ENCODE measurements at regions not wholly inside any gene's neighbourhood (a gene's known extent, or its start where the extent isn't known, plus 50 kb on each side); places are given as distances from the start of the nearest gene placed in this dataset.

GRCh38 chr22:26927821-26928220 lies 270.4 kb downstream of the MIAT start:
- H3K4me3 ChIP-seq (ENCODE audit: low read length), result no peak overlapping the region
- no peak for TF ChIP-seq CTCF (IDR thresholded peaks at IDR 0.05; ENCODE audit: low read length)
- no peak for TF ChIP-seq EZH2 (optimal IDR thresholded peaks at IDR 0.05; ENCODE audit: low read depth, low read length)
- TF ChIP-seq EZH2phosphoT487 (IDR thresholded peaks at IDR 0.05; ENCODE audit: low read length), result no peak

GRCh38 chr22:26931471-26931870 lies 274.1 kb downstream of the MIAT start:
- Histone ChIP-seq H3K27me3 (replicated peaks; ENCODE audit: insufficient read depth, low read length) (peaks cover 21% of the 10 kb centered on the region), H3K4me1 (ENCODE audit: low read length) (no peaks in the 10 kb centered on the region), H3F3A (ENCODE audit: insufficient read depth, low read length) (no peaks in the 10 kb centered on the region), H3K27ac (ENCODE audit: low read length) (no peak overlapping the region), H3K9me2 (replicated peaks; ENCODE audit: insufficient read depth, low read length) (no peaks in the 10 kb centered on the region), H3K9me3 (replicated peaks; ENCODE audit: insufficient read depth, low read length) (no peaks in the 10 kb centered on the region), H3K4me2 (ENCODE audit: low read depth, low read length) (no peak overlapping the region), H4K20me1 (ENCODE audit: insufficient read depth, low read length) (no peaks in the 10 kb centered on the region), H3K9ac (ENCODE audit: low read length) (no peak overlapping the region), H3K79me2 (ENCODE audit: low read length) (no peaks in the 10 kb centered on the region), H3K36me3 (replicated peaks; ENCODE audit: insufficient read depth, low read length) (no peaks in the 10 kb centered on the region), H3K4me3 (ENCODE audit: low read length) (no peak overlapping the region), H2AFZ (ENCODE audit: low read length) (no peak overlapping the region)
- TF ChIP-seq EZH2 (optimal IDR thresholded peaks at IDR 0.05; ENCODE audit: low read depth, low read length), result no peak
- no peak for DNase-seq

More at GRCh38 chr22:26927821-26928220, 270.4 kb downstream of the MIAT start:
- Histone ChIP-seq H3K79me2 (ENCODE audit: low read length) (no peaks in the 10 kb centered on the region), H3K9me3 (replicated peaks; ENCODE audit: insufficient read depth, low read length) (no peaks in the 10 kb centered on the region), H2AFZ (ENCODE audit: low read length) (no peak overlapping the region), H3K27ac (ENCODE audit: low read length) (no peak overlapping the region), H3F3A (ENCODE audit: insufficient read depth, low read length) (no peaks in the 10 kb centered on the region), H3K4me1 (ENCODE audit: low read length) (no peaks in the 10 kb centered on the region), H3K36me3 (replicated peaks; ENCODE audit: insufficient read depth, low read length) (no peaks in the 10 kb centered on the region), H4K20me1 (ENCODE audit: insufficient read depth, low read length) (no peaks in the 10 kb centered on the region), H3K27me3 (replicated peaks; ENCODE audit: insufficient read depth, low read length) (peaks cover 29% of the 10 kb centered on the region), H3K9ac (ENCODE audit: low read length) (no peak overlapping the region), H3K4me2 (ENCODE audit: low read depth, low read length) (no peak overlapping the region), H3K9me2 (replicated peaks; ENCODE audit: insufficient read depth, low read length) (no peaks in the 10 kb centered on the region)
- DNase-seq, result no peak

GRCh38 chr22:26933105-26933590 lies 275.8 kb downstream of the MIAT start:
- Histone ChIP-seq H3K4me1 (ENCODE audit: low read length) (no peaks in the 10 kb centered on the region), H3K9me3 (replicated peaks; ENCODE audit: insufficient read depth, low read length) (no peaks in the 10 kb centered on the region), H4K20me1 (ENCODE audit: insufficient read depth, low read length) (no peaks in the 10 kb centered on the region), H3K4me3 (ENCODE audit: low read length) (no peak overlapping the region), H3K36me3 (replicated peaks; ENCODE audit: insufficient read depth, low read length) (no peaks in the 10 kb centered on the region), H3F3A (ENCODE audit: insufficient read depth, low read length) (no peaks in the 10 kb centered on the region), H3K4me2 (ENCODE audit: low read depth, low read length) (no peak overlapping the region), H2AFZ (ENCODE audit: low read length) (no peak overlapping the region), H3K79me2 (ENCODE audit: low read length) (no peaks in the 10 kb centered on the region), H3K27ac (ENCODE audit: low read length) (no peak overlapping the region), H3K9me2 (replicated peaks; ENCODE audit: insufficient read depth, low read length) (no peaks in the 10 kb centered on the region), H3K9ac (ENCODE audit: low read length) (no peak overlapping the region), H3K27me3 (replicated peaks; ENCODE audit: insufficient read depth, low read length) (0 out of 2 replicates have a peak, but pooled peaks cover 9% of the 10 kb centered on the region)
- DNase-seq, result no peak
- no peak for TF ChIP-seq EZH2phosphoT487 (IDR thresholded peaks at IDR 0.05; ENCODE audit: low read length)
- no peak for TF ChIP-seq CTCF (IDR thresholded peaks at IDR 0.05; ENCODE audit: low read length)
- no peak for TF ChIP-seq EZH2 (optimal IDR thresholded peaks at IDR 0.05; ENCODE audit: low read depth, low read length)

GRCh38 chr22:26937213-26937612 lies 279.8 kb downstream of the MIAT start:
- Histone ChIP-seq H3K4me1 (ENCODE audit: low read length) (no peaks in the 10 kb centered on the region), H3K9me3 (replicated peaks; ENCODE audit: insufficient read depth, low read length) (no peaks in the 10 kb centered on the region), H4K20me1 (ENCODE audit: insufficient read depth, low read length) (no peaks in the 10 kb centered on the region), H3K79me2 (ENCODE audit: low read length) (no peaks in the 10 kb centered on the region), H3K4me2 (ENCODE audit: low read depth, low read length) (no peak overlapping the region), H3K9me2 (replicated peaks; ENCODE audit: insufficient read depth, low read length) (no peaks in the 10 kb centered on the region), H2AFZ (ENCODE audit: low read length) (no peak overlapping the region), H3K4me3 (ENCODE audit: low read length) (no peak overlapping the region), H3K27me3 (replicated peaks; ENCODE audit: insufficient read depth, low read length) (peaks cover 11% of the 10 kb centered on the region; the same call in 1 of the 2 replicates), H3K27ac (ENCODE audit: low read length) (no peak overlapping the region), H3K9ac (ENCODE audit: low read length) (no peak overlapping the region), H3K36me3 (replicated peaks; ENCODE audit: insufficient read depth, low read length) (no peaks in the 10 kb centered on the region), H3F3A (ENCODE audit: insufficient read depth, low read length) (no peaks in the 10 kb centered on the region)
- no peak for DNase-seq
- TF ChIP-seq EZH2phosphoT487 (IDR thresholded peaks at IDR 0.05; ENCODE audit: low read length), result no peak
- no peak for TF ChIP-seq EZH2 (optimal IDR thresholded peaks at IDR 0.05; ENCODE audit: low read depth, low read length)
- peak; percentile 23; the same call in 1 of the 2 replicates for TF ChIP-seq CTCF (IDR thresholded peaks at IDR 0.05; ENCODE audit: low read length)

Data from MM.1S (cell line).